Liver (tissue), 3 donors: ENCODE measurements at regions not wholly inside any gene's neighbourhood (a gene's known extent, or its start where the extent isn't known, plus 50 kb on each side); places are given as distances from the start of the nearest gene placed in this dataset.

Experiments used
- ATF3 ChIP-seq: IDR thresholded peaks from 2 replicates; pipeline ENCODE4 v1.6.1; 2016; ENCODE audit warnings: antibody characterized with exemption
- CTCF ChIP-seq: fragments of 150-350 bp; IDR thresholded peaks from 2 replicates; pipeline ENCODE4 v1.5.1; 2017; ENCODE audit warnings: improper control_type of control experiment, low read depth, low read length; ENCODE audit not compliant: missing input control
- GABPA ChIP-seq, 2 donors: IDR thresholded peaks in 1 of 2; conservative IDR thresholded peaks in 1 of 2; 2 replicates each; pipeline ENCODE4 v1.6.1; 2016; ENCODE audit warnings: antibody characterized with exemption in 2 of 2, mild to moderate bottlenecking in 1 of 2, moderate library complexity in 1 of 2
- MAX ChIP-seq: IDR thresholded peaks from 2 replicates; pipeline ENCODE4 v1.6.1; 2016; ENCODE audit warnings: antibody characterized with exemption
- NR2F2 ChIP-seq: IDR thresholded peaks from 2 replicates; pipeline ENCODE4 v1.6.1; 2016; ENCODE audit warnings: antibody characterized with exemption
- SP1 ChIP-seq: IDR thresholded peaks from 2 replicates; pipeline ENCODE4 v1.6.1; 2018; ENCODE audit warnings: antibody characterized with exemption, mild to moderate bottlenecking
- TAF1 ChIP-seq: conservative IDR thresholded peaks from 2 replicates; pipeline ENCODE4 v1.6.1; 2016; ENCODE audit warnings: antibody characterized with exemption, mild to moderate bottlenecking
- ZBTB33 ChIP-seq: IDR thresholded peaks from 2 replicates; pipeline ENCODE4 v1.6.1; 2016; ENCODE audit warnings: antibody characterized with exemption
- donor health status: healthy.
- donor health status: healthy.

GRCh38 chr2:191499874-191500565 is 177.9 kb upstream of the NABP1 start:
- no peak for TF ChIP-seq SP1
- TF ChIP-seq ZBTB33: no peak
- no peak for TF ChIP-seq CTCF
- TF ChIP-seq MAX: no peak
- TF ChIP-seq TAF1: no peak
- no peak for TF ChIP-seq NR2F2
- no peak for TF ChIP-seq ATF3
- TF ChIP-seq GABPA (IDR thresholded peaks at IDR 0.05 in 1 of 2, conservative IDR thresholded peaks at IDR 0.05 in 1 of 2): no peak
